HG02798 (cell line): ENCODE measurements at regions not wholly inside any gene's neighbourhood (a gene's known extent, or its start where the extent isn't known, plus 50 kb on each side); places are given as distances from the start of the nearest gene placed in this dataset.

Experiments
- ATAC-seq: cut with Tn5 transposase; IDR thresholded peaks from one replicate; pipeline ENCODE4 v1.9.1; 2021; ENCODE audit warnings: mild to moderate bottlenecking; ENCODE audit not compliant: unreplicated experiment, poor library complexity

GRCh38 chr3:102741694-102742093, 306.9 kb downstream of the ZPLD1 start:
- ATAC-seq, result no peak

GRCh38 chr3:102745881-102746280, 311.1 kb downstream of the ZPLD1 start:
- ATAC-seq, result no peak

- no peak for ATAC-seq
These were observed 312.8 kb downstream of the ZPLD1 start for GRCh38 chr3:102747611-102748010.

- no peak for ATAC-seq
These were observed 313.8 kb downstream of the ZPLD1 start for GRCh38 chr3:102748646-102749045.

- ATAC-seq, result no peak
These were observed 315.5 kb downstream of the ZPLD1 start for GRCh38 chr3:102750322-102750721.

GRCh38 chr3:102753901-102754300, 319.1 kb downstream of the ZPLD1 start:
- no peak for ATAC-seq

GRCh38 chr3:102756706-102757105, 321.9 kb downstream of the ZPLD1 start:
- ATAC-seq, result no peak

GRCh38 chr3:102757950-102758349, 323.1 kb downstream of the ZPLD1 start:
- ATAC-seq, result no peak

GRCh38 chr3:102761766-102762165, 327.0 kb downstream of the ZPLD1 start:
- ATAC-seq, result no peak

GRCh38 chr3:102790747-102791325, 356.0 kb downstream of the ZPLD1 start:
- no peak for ATAC-seq

GRCh38 chr3:102791641-102792589, 357.1 kb downstream of the ZPLD1 start:
- no peak for ATAC-seq

GRCh38 chr3:102796804-102797203, 362.0 kb downstream of the ZPLD1 start:
- no peak for ATAC-seq

GRCh38 chr3:102802819-102803420, 368.1 kb downstream of the ZPLD1 start:
- ATAC-seq, result no peak

- no peak for ATAC-seq
These were observed 376.1 kb downstream of the ZPLD1 start for GRCh38 chr3:102810937-102811336.

- ATAC-seq, result no peak
These were observed 391.8 kb downstream of the ZPLD1 start for GRCh38 chr3:102826636-102827035.

- ATAC-seq, result no peak
These were observed 392.6 kb downstream of the ZPLD1 start for GRCh38 chr3:102827386-102827785.

- no peak for ATAC-seq
These were observed 395.6 kb downstream of the ZPLD1 start for GRCh38 chr3:102830415-102830814.

- ATAC-seq, result no peak
These were observed 407.1 kb downstream of the ZPLD1 start for GRCh38 chr3:102841866-102842265.

- no peak for ATAC-seq
These were observed 432.0 kb downstream of the ZPLD1 start for GRCh38 chr3:102866845-102867244.

GRCh38 chr3:102883515-102883914, 448.7 kb downstream of the ZPLD1 start:
- ATAC-seq, result no peak

GRCh38 chr3:102885289-102885688, 450.5 kb downstream of the ZPLD1 start:
- no peak for ATAC-seq
